ENCODE measurements at regions not wholly inside any gene's neighbourhood (a gene's known extent, or its start where the extent isn't known, plus 50 kb on each side); places are given as distances from the start of the nearest gene placed in this dataset.

DNA sequence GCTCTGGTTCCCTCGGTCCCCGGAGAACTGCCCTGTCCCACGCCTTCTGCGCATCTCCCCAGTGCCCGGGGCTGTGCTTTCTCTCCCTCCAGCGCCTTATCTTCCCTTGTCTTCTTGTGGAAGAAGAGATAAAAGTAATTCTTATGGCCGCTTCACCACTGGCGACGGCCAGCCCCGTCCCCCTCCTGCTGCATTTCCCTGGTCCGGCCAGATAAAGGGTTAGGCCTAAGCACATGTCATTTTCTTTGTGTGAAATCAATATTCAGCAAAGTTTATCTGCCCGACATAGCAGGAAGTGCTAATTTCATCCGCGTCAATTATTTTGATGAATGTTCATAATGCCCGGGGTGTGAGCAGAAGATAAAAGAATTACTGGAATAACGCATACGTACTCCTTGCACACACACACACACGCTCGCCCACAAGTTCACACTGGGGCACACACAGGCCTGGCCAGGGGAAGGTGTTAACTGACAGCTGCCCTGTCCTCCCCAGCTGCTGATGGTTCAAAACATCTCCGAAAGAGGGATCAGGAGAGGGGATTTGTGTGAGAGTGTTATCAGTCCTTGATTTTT is 177.7 kb upstream of the LHX5 start:
- Histone ChIP-seq H3K4me1 (no peaks in the 10 kb centered on the region), H3K4me3 (no peak overlapping the region), H3K27me3 (ENCODE audit: low read depth) (peaks cover 3% of the 10 kb centered on the region; the same call in 1 of the 2 replicates), H3K36me3 (replicated peaks) (no peaks in the 10 kb centered on the region), H3K9me3 (no peaks in the 10 kb centered on the region)
- DNase-seq (ENCODE audit: low spot score in 2 of 2): no peak
- in situ Hi-C loops (cut with MboI; ENCODE audit: low sequenced_read_pairs): no loop called here

GRCh38 chr12:113647048-113647447 is 175.4 kb upstream of the LHX5 start:
- in situ Hi-C loops (cut with MboI; ENCODE audit: low sequenced_read_pairs): no loop called here
- Histone ChIP-seq H3K4me1 (no peaks in the 10 kb centered on the region), H3K9me3 (no peaks in the 10 kb centered on the region), H3K36me3 (replicated peaks) (no peaks in the 10 kb centered on the region), H3K27me3 (ENCODE audit: low read depth) (peaks cover 3% of the 10 kb centered on the region; the same call in 1 of the 2 replicates), H3K4me3 (no peak overlapping the region)
- DNase-seq (ENCODE audit: low spot score in 2 of 2): peak in 1 of 2 experiments; percentile 65

GRCh38 chr12:113645603-113646002 is 173.9 kb upstream of the LHX5 start:
- in situ Hi-C loops (cut with MboI; ENCODE audit: low sequenced_read_pairs): no loop called here
- H3K4me1 ChIP-seq: no peaks in the 10 kb centered on the region
- no peak for DNase-seq (ENCODE audit: low spot score in 2 of 2)
- no peaks in the 10 kb centered on the region for H3K9me3 ChIP-seq
- H3K36me3 ChIP-seq (replicated peaks): no peaks in the 10 kb centered on the region
- no peak overlapping the region for H3K4me3 ChIP-seq
- H3K27me3 ChIP-seq (ENCODE audit: low read depth): peaks cover 3% of the 10 kb centered on the region; the same call in 1 of the 2 replicates

DNA sequence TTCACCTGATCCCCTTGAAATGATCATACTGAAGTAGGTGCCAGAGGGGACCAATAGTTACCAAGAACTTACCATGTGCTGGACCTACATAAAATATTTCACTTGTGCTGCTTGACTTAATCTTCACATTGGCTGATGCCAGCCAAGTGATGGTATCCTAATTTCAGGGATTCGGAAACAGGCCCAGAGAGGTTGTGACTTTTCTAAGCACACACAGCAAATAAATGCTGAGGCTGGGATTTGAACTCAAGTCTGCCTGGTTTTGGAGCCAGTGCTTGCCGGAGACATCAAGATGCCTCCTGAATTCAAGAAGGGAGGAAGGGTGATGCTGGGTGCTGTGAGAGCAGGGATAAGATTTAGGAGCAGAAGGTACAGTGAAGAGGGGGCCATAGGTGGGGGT is 173.5 kb upstream of the LHX5 start:
- H3K4me3 ChIP-seq: no peak overlapping the region
- H3K4me1 ChIP-seq: no peaks in the 10 kb centered on the region
- H3K27me3 ChIP-seq (ENCODE audit: low read depth): peaks cover 3% of the 10 kb centered on the region; the same call in 1 of the 2 replicates
- H3K36me3 ChIP-seq (replicated peaks): no peaks in the 10 kb centered on the region
- in situ Hi-C loops (cut with MboI; ENCODE audit: low sequenced_read_pairs): no loop called here
- H3K9me3 ChIP-seq: no peaks in the 10 kb centered on the region
- no peak for DNase-seq (ENCODE audit: low spot score in 2 of 2)

DNA sequence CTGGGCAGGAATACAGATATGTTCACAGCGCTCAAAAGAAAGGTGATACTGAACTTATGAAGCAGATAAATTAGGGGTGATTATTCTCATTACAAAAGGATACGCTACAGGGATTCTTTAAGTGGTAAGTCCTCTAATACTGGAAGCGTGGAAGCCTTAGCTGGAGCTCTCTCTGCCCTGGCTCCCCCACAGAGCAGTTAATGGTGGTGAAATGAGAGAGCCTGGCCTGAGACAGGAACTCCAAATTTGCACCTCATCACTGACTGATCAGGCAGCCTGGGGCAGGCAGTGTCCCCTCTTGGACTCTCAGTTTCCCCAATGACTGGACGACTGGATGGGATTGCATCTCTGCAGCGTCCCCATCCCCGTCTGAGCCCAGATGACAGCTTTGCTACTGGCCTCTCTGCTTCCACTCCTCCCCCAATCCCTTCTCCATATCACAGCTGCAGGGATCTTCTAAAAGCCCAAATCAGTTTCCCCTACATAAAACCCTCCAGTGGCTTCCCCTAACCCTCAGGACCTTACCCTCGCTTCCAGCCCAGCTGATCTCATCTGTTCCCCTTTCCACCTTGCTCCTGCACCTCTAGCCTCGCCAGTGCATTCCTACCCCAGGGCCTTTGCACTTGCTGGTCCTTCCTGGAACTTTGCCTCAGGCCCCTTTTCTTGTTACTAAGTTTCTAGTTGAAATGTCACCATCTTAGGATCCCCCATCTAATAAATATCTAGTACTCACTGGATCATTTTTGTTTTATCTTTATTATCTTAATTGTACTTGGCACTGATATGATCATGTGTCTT is 171.7 kb upstream of the LHX5 start:
- H3K4me1 ChIP-seq: no peaks in the 10 kb centered on the region
- in situ Hi-C loops (cut with MboI; ENCODE audit: low sequenced_read_pairs): no loop called here
- H3K36me3 ChIP-seq (replicated peaks): no peaks in the 10 kb centered on the region
- no peak overlapping the region for H3K4me3 ChIP-seq
- peaks cover 3% of the 10 kb centered on the region; the same call in 1 of the 2 replicates for H3K27me3 ChIP-seq (ENCODE audit: low read depth)
- DNase-seq (ENCODE audit: low spot score in 2 of 2): no peak
- no peaks in the 10 kb centered on the region for H3K9me3 ChIP-seq

- in situ Hi-C loops (cut with MboI; ENCODE audit: low sequenced_read_pairs): no loop called here
- Histone ChIP-seq H3K9me3 (no peaks in the 10 kb centered on the region), H3K4me3 (no peak overlapping the region), H3K4me1 (no peaks in the 10 kb centered on the region), H3K36me3 (replicated peaks) (no peaks in the 10 kb centered on the region), H3K27me3 (ENCODE audit: low read depth) (peaks cover 3% of the 10 kb centered on the region; the same call in 1 of the 2 replicates)
- DNase-seq (ENCODE audit: low spot score in 2 of 2): no peak
Observed at GRCh38 chr12:113642672-113643071, 171.0 kb upstream of the LHX5 start.

GRCh38 chr12:113642216-113642615 is 170.5 kb upstream of the LHX5 start:
- Histone ChIP-seq H3K27me3 (ENCODE audit: low read depth) (peaks cover 3% of the 10 kb centered on the region; the same call in 1 of the 2 replicates), H3K9me3 (no peaks in the 10 kb centered on the region), H3K36me3 (replicated peaks) (no peaks in the 10 kb centered on the region), H3K4me1 (no peaks in the 10 kb centered on the region), H3K4me3 (no peak overlapping the region)
- in situ Hi-C loops (cut with MboI; ENCODE audit: low sequenced_read_pairs): no loop called here
- no peak for DNase-seq (ENCODE audit: low spot score in 2 of 2)

GRCh38 chr12:113641426-113642030 is 169.9 kb upstream of the LHX5 start:
- in situ Hi-C loops (cut with MboI; ENCODE audit: low sequenced_read_pairs): no loop called here
- H3K27me3 ChIP-seq (ENCODE audit: low read depth): peaks cover 3% of the 10 kb centered on the region; the same call in 1 of the 2 replicates
- DNase-seq (ENCODE audit: low spot score in 2 of 2): no peak

DNA sequence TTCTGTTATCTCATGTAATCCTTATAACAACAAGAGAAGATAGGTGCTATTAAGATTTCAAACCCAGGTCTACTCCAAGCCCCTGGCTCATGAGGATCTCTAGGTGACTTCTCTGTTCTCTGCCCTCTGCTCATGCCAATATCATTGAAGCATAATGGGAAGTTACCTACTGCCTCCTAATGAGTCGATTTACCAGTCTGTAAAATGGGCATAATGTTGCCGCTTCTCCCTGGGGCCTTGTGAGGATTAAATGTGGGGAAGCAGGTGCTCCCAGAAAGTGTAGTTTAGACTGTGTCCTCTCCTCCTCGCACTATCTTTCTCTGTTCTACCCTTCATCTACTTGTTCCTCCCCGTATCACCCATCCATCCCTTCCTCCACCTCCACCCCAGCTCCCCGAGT is 169.2 kb upstream of the LHX5 start:
- Histone ChIP-seq H3K27me3 (ENCODE audit: low read depth) (peaks cover 3% of the 10 kb centered on the region; the same call in 1 of the 2 replicates), H3K4me3 (no peak overlapping the region), H3K4me1 (no peaks in the 10 kb centered on the region), H3K9me3 (no peaks in the 10 kb centered on the region), H3K36me3 (replicated peaks) (no peaks in the 10 kb centered on the region)
- no peak for DNase-seq (ENCODE audit: low spot score in 2 of 2)
- in situ Hi-C loops (cut with MboI; ENCODE audit: low sequenced_read_pairs): no loop called here

More at GRCh38 chr12:113641426-113642030, 169.9 kb upstream of the LHX5 start:
- H3K4me3 ChIP-seq: no peak overlapping the region
- no peaks in the 10 kb centered on the region for H3K9me3 ChIP-seq
- H3K4me1 ChIP-seq: no peaks in the 10 kb centered on the region
- H3K36me3 ChIP-seq (replicated peaks): no peaks in the 10 kb centered on the region

DNA sequence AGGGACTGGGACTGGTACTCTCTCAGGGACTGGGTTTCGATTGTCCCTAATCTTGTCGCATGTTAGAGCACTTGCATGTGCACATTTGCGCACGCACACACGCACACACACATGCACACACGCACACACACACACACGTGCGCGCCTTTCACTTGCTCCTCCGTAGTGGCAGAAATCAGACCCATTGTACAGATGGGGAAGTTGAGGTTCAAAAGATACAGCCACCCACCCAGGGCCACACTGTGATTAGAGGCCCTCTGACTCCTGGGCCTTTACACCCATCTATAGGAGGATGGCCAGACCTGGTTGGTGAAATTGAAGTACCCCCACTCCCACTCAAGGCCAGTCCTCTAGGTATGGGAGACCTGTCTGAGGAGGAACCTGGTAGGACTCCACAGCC is 167.8 kb upstream of the LHX5 start:
- H3K36me3 ChIP-seq (replicated peaks): no peaks in the 10 kb centered on the region
- H3K4me3 ChIP-seq: no peak overlapping the region
- no peaks in the 10 kb centered on the region for H3K4me1 ChIP-seq
- in situ Hi-C loops (cut with MboI; ENCODE audit: low sequenced_read_pairs): no loop called here
- peaks cover 3% of the 10 kb centered on the region; the same call in 1 of the 2 replicates for H3K27me3 ChIP-seq (ENCODE audit: low read depth)
- no peak for DNase-seq (ENCODE audit: low spot score in 2 of 2)
- H3K9me3 ChIP-seq: no peaks in the 10 kb centered on the region

DNA sequence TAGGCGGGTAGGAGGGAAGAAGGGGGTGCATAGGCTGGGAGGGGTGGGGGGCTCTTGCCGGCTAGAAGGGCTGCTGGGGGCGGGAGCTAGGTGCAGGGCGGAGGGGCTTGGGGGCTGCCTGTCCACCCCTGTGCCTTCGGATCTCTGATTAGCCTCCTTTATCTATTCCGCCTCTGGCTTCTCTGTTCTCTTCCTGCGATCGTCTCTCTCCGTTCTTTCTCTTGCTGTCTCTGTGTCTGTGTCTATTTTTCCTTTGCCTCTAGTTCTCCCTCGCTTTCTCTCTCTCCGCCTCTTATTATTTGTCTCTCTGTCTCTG is 166.7 kb upstream of the LHX5 start:
- DNase-seq (ENCODE audit: low spot score in 2 of 2): no peak
- peaks cover 3% of the 10 kb centered on the region; the same call in 1 of the 2 replicates for H3K27me3 ChIP-seq (ENCODE audit: low read depth)
- H3K4me3 ChIP-seq: no peak overlapping the region
- no peaks in the 10 kb centered on the region for H3K36me3 ChIP-seq (replicated peaks)
- in situ Hi-C loops (cut with MboI; ENCODE audit: low sequenced_read_pairs): no loop called here
- no peaks in the 10 kb centered on the region for H3K9me3 ChIP-seq
- no peaks in the 10 kb centered on the region for H3K4me1 ChIP-seq

DNA sequence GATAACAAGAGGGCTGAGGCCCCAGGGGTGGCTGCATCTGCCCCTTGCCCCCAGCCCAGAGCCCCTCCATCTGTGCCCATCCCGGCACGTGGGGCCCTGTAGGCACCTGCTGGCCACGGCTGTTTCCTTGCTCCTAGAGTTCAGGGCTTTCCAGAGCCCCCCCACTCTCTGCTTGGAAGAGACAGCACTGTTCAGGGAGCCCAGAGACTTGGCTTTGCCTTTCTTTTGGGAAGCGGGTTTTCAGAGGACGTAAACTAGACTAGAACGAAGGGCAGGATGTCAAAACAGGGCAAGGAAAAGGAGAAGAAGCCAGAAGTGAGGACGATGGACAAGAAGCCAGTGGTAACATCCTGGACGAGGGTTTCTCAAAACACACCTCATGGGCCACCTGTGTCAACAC is 163.3 kb upstream of the LHX5 start:
- Histone ChIP-seq H3K4me3 (no peak overlapping the region), H3K27me3 (ENCODE audit: low read depth) (no peaks in the 10 kb centered on the region), H3K4me1 (no peaks in the 10 kb centered on the region; the same call in 1 of the 2 replicates), H3K9me3 (no peaks in the 10 kb centered on the region), H3K36me3 (replicated peaks) (no peaks in the 10 kb centered on the region)
- no peak for DNase-seq (ENCODE audit: low spot score in 2 of 2)
- in situ Hi-C loops (cut with MboI; ENCODE audit: low sequenced_read_pairs): no loop called here

GRCh38 chr12:113634474-113634873 is 162.8 kb upstream of the LHX5 start:
- Histone ChIP-seq H3K36me3 (replicated peaks) (no peaks in the 10 kb centered on the region), H3K4me1 (no peaks in the 10 kb centered on the region; the same call in 1 of the 2 replicates), H3K27me3 (ENCODE audit: low read depth) (no peaks in the 10 kb centered on the region), H3K9me3 (no peaks in the 10 kb centered on the region), H3K4me3 (no peak overlapping the region)
- DNase-seq (ENCODE audit: low spot score in 2 of 2): no peak
- in situ Hi-C loops (cut with MboI; ENCODE audit: low sequenced_read_pairs): no loop called here

DNA sequence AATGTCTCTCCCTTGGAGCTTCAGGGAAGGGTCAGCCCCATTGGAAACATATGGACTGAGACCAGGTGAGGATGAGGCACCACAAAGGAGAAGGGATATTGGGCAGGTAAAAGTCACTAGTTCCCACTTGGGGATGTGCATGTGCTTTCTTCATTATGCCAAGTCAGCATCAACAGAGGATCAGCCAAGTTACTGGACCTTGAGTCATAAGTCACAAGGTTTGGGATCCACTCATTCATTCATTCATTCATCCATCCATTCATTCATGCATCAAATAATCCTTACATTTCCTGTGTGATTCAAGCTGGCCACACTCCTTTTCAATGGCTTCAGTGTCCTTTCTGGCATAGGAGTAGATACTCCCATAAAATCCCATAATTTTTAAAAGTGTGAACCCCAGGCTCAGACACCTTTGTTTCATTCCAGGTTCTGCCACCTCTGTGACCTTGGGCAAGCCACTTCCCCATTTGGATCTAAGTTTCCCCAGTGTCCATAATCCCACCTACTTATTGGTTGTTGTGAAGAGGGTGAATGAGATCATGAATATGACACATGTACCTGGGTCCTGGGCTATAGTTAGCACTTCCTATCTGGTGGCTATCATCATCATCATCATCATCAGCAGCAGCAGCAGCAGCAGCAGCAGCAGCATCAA is 162.1 kb upstream of the LHX5 start:
- Histone ChIP-seq H3K36me3 (replicated peaks) (no peaks in the 10 kb centered on the region), H3K27me3 (ENCODE audit: low read depth) (no peaks in the 10 kb centered on the region), H3K4me3 (no peak overlapping the region), H3K9me3 (no peaks in the 10 kb centered on the region), H3K4me1 (no peaks in the 10 kb centered on the region; the same call in 1 of the 2 replicates)
- in situ Hi-C loops (cut with MboI; ENCODE audit: low sequenced_read_pairs): no loop called here
- no peak for DNase-seq (ENCODE audit: low spot score in 2 of 2)

All from HAP-1 (cell line).